Transverse colon (tissue), 3 donors: ENCODE measurements at regions not wholly inside any gene's neighbourhood (a gene's known extent, or its start where the extent isn't known, plus 50 kb on each side); places are given as distances from the start of the nearest gene placed in this dataset.

Experiments
- POLR2A ChIP-seq: fragments of 450-650 bp; IDR thresholded peaks from one replicate; pipeline ENCODE4 v1.6.1; 2016; ENCODE audit warnings: antibody characterized with exemption, mild to moderate bottlenecking, moderate library complexity
- TF ChIP-seq, protein P1 (sequence below), 5 experiments: fragments of 200-600 bp in 3 of 5; fragments of 450-650 bp in 2 of 5; sonication (generic) in 3 of 5; IDR thresholded peaks; 1 replicate in 2 of 5; 2 replicates in 3 of 5; pipeline ENCODE4 v1.5.1; 2016 to 2017; ENCODE audit warnings: antibody characterized with exemption in 5 of 5, inconsistent platforms in 3 of 5, mild to moderate bottlenecking in 2 of 5, moderate library complexity in 1 of 5

- TF ChIP-seq POLR2A: no peak
- TF ChIP-seq, protein P1, sequence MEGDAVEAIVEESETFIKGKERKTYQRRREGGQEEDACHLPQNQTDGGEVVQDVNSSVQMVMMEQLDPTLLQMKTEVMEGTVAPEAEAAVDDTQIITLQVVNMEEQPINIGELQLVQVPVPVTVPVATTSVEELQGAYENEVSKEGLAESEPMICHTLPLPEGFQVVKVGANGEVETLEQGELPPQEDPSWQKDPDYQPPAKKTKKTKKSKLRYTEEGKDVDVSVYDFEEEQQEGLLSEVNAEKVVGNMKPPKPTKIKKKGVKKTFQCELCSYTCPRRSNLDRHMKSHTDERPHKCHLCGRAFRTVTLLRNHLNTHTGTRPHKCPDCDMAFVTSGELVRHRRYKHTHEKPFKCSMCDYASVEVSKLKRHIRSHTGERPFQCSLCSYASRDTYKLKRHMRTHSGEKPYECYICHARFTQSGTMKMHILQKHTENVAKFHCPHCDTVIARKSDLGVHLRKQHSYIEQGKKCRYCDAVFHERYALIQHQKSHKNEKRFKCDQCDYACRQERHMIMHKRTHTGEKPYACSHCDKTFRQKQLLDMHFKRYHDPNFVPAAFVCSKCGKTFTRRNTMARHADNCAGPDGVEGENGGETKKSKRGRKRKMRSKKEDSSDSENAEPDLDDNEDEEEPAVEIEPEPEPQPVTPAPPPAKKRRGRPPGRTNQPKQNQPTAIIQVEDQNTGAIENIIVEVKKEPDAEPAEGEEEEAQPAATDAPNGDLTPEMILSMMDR (IDR thresholded peaks at IDR 0.05): no peak
These were observed 167.8 kb downstream of the IRF8 start for GRCh38 chr16:86066811-86067210.
